Sigmoid colon (tissue), 6 donors: ENCODE measurements at regions not wholly inside any gene's neighbourhood (a gene's known extent, or its start where the extent isn't known, plus 50 kb on each side); places are given as distances from the start of the nearest gene placed in this dataset.
A peak's percentile ranks its signal among the peaks of the same experiment; 100 is the strongest.

Source experiments
- DNase-seq: peaks from one replicate; pipeline ENCODE4 v3.0.0-alpha.2; 2019
- H3K27ac ChIP-seq, 4 donors: fragments of 200-600 bp; sonication (generic); one replicate each; pipeline ENCODE4 v1.5.1; 2016 to 2019; ENCODE audit warnings: mild to moderate bottlenecking in 1 of 4
- H3K27me3 ChIP-seq, 3 donors: fragments of 200-600 bp; sonication (generic); one replicate each; pipeline ENCODE4 v1.5.1; 2019; ENCODE audit warnings: mild to moderate bottlenecking in 1 of 3
- H3K36me3 ChIP-seq, 4 donors: fragments of 200-600 bp; sonication (generic); one replicate each; pipeline ENCODE4 v1.5.1; 2016 to 2019
- H3K4me1 ChIP-seq, 4 donors: fragments of 200-600 bp; sonication (generic); one replicate each; pipeline ENCODE4 v1.5.1; 2017 to 2019
- H3K4me3 ChIP-seq, 4 donors: fragments of 200-600 bp; sonication (generic); one replicate each; pipeline ENCODE4 v1.5.1; 2017 to 2019; ENCODE audit warnings: mild to moderate bottlenecking in 2 of 4, moderate library complexity in 1 of 4
- H3K9me3 ChIP-seq, 4 donors: fragments of 200-600 bp in 3 of 4; sonication (generic) in 3 of 4; one replicate each; pipeline versions ENCODE4 v1.5.1 to v1.6.1; 2013 to 2019
- CTCF ChIP-seq, 4 experiments: fragments of 450-650 bp in 3 of 4; fragments of 200-600 bp in 1 of 4; IDR thresholded peaks; one replicate each; pipeline ENCODE4 v1.5.1; 2016 to 2019; ENCODE audit warnings: antibody characterized with exemption in 4 of 4, mild to moderate bottlenecking in 3 of 4, moderate library complexity in 2 of 4
- EP300 ChIP-seq, 4 donors: sonication (generic); formaldehyde crosslinking; IDR thresholded peaks; one replicate each; pipeline ENCODE4 v1.6.1; 2017; ENCODE audit warnings: antibody characterized with exemption in 4 of 4
- POLR2A ChIP-seq, 2 donors: fragments of 450-650 bp; IDR thresholded peaks; one replicate each; pipeline ENCODE4 v1.6.1; 2016; ENCODE audit warnings: antibody characterized with exemption in 2 of 2, mild to moderate bottlenecking in 2 of 2, moderate library complexity in 2 of 2
- POLR2AphosphoS5 ChIP-seq, 4 donors: sonication (generic); formaldehyde crosslinking; IDR thresholded peaks; one replicate each; pipeline ENCODE4 v1.6.1; 2017; ENCODE audit warnings: antibody characterized with exemption in 4 of 4
- WGBS, 2 donors: extraction: QIAGEN DNeasy Blood & Tissue Kit; methylation state at CpG; one replicate each; pipeline ENCODE4 v1.1.7; 2013; 5-methylcytosine and 5-hydroxymethylcytosine counted together
- intact Hi-C: fragments of 100-400 bp; cut with DNase I; formaldehyde crosslinking; loops from one replicate; pipeline ENCODE4 v1.15.1; 2023
- donor health status: healthy with polysubstance abuse.
- donor health status: healthy.

- intact Hi-C loops, result no loop called here
- H3K4me3 ChIP-seq, result no peak overlapping the region
Measured at GRCh38 chr10:131729938-131730660, 170.7 kb upstream of the PPP2R2D start.

GRCh38 chr10:131730771-131731497 lies 169.9 kb upstream of the PPP2R2D start:
- DNase-seq, result peak; percentile 39
- H3K9me3 ChIP-seq, result peaks cover 0 to 3% (median 0%) of the 10 kb centered on the region in 4 donors
- no peak overlapping the region for H3K27ac ChIP-seq
- no peak for TF ChIP-seq EP300 (IDR thresholded peaks at IDR 0.05)
- no peak for TF ChIP-seq CTCF (IDR thresholded peaks at IDR 0.05)
- no peak for TF ChIP-seq POLR2A (IDR thresholded peaks at IDR 0.05)
- TF ChIP-seq POLR2AphosphoS5 (IDR thresholded peaks at IDR 0.05), result no peak
- intact Hi-C loops, result no loop called here
- peaks cover 0 to 10% (median 9%) of the 10 kb centered on the region in 4 donors for H3K4me1 ChIP-seq
- no peak overlapping the region for H3K4me3 ChIP-seq
- WGBS, 2 donors, result 78 to 87% methylated on average over 18 of the region's 18 CpGs
- H3K27me3 ChIP-seq, result no peaks in the 10 kb centered on the region
- no peaks in the 10 kb centered on the region for H3K36me3 ChIP-seq

More at GRCh38 chr10:131729938-131730660, 170.7 kb upstream of the PPP2R2D start:
- Histone ChIP-seq H3K27ac (no peak overlapping the region), H3K9me3 (peaks cover 0 to 3% (median 0%) of the 10 kb centered on the region in 4 donors), H3K4me1 (peaks cover 0 to 14% (median 11%) of the 10 kb centered on the region in 4 donors), H3K36me3 (no peaks in the 10 kb centered on the region), H3K27me3 (no peaks in the 10 kb centered on the region)
- peak; percentile 50 for DNase-seq
- WGBS, 2 donors, result 39 to 61% methylated on average over 14 of the region's 14 CpGs
- TF ChIP-seq EP300 (IDR thresholded peaks at IDR 0.05) (no peak), CTCF (IDR thresholded peaks at IDR 0.05) (no peak)

GRCh38 chr10:131731780-131732630 lies 168.8 kb upstream of the PPP2R2D start:
- 88% methylated on average over 9 of the region's 9 CpGs for WGBS, 2 donors
- H3K27me3 ChIP-seq, result no peaks in the 10 kb centered on the region
- intact Hi-C loops, result no loop called here
- H3K27ac ChIP-seq, result no peak overlapping the region
- H3K9me3 ChIP-seq, result peaks cover 0 to 3% (median 0%) of the 10 kb centered on the region in 4 donors
- no peak overlapping the region for H3K4me3 ChIP-seq
- no peak for TF ChIP-seq POLR2AphosphoS5 (IDR thresholded peaks at IDR 0.05)
- no peak for TF ChIP-seq CTCF (IDR thresholded peaks at IDR 0.05)
- DNase-seq, result no peak
- H3K4me1 ChIP-seq, result no peaks in the 10 kb centered on the region
- no peaks in the 10 kb centered on the region for H3K36me3 ChIP-seq

- Histone ChIP-seq H3K9me3 (peaks cover 0 to 3% (median 0%) of the 10 kb centered on the region in 4 donors), H3K27me3 (no peaks in the 10 kb centered on the region), H3K36me3 (no peaks in the 10 kb centered on the region), H3K4me3 (no peak overlapping the region), H3K27ac (no peak overlapping the region), H3K4me1 (no peaks in the 10 kb centered on the region)
- no peak for TF ChIP-seq EP300 (IDR thresholded peaks at IDR 0.05)
- TF ChIP-seq CTCF (IDR thresholded peaks at IDR 0.05), result no peak
- no peak for TF ChIP-seq POLR2AphosphoS5 (IDR thresholded peaks at IDR 0.05)
- no peak for TF ChIP-seq POLR2A (IDR thresholded peaks at IDR 0.05)
- intact Hi-C loops, result no loop called here
- 89 to 94% methylated on average over 5 of the region's 5 CpGs for WGBS, 2 donors
- DNase-seq, result no peak
Measured at GRCh38 chr10:131732631-131733127, 168.1 kb upstream of the PPP2R2D start.
